Activated CD4-positive, alpha-beta T cell treated with anti-CD3 and anti-CD28 coated beads, Interleukin-2, amount 50 U/mL, for 24 hours (primary cell): ENCODE measurements at regions not wholly inside any gene's neighbourhood (a gene's known extent, or its start where the extent isn't known, plus 50 kb on each side); places are given as distances from the start of the nearest gene placed in this dataset.
"Not testable (repeated sequence)": the region's sequence is repeated elsewhere in the genome, so short reads cannot be mapped to it uniquely, and the experiment has no call there.

ENCODE experiments used
- DNase-seq, 2 donors: peaks; one replicate each; pipeline ENCODE4 v3.0.0-alpha.2; 2020; ENCODE audit warnings: low read depth in 1 of 2, low spot score in 1 of 2

- no peak for DNase-seq
These were observed 91.7 kb upstream of the PELI2 start for GRCh38 chr14:56026506-56026905.

GRCh38 chr14:56027421-56027820 lies 90.8 kb upstream of the PELI2 start:
- no peak for DNase-seq

- no peak for DNase-seq
These were observed 90.1 kb upstream of the PELI2 start for GRCh38 chr14:56027916-56028712.

- no peak for DNase-seq
These were observed 81.9 kb upstream of the PELI2 start for GRCh38 chr14:56036353-56036752.

GRCh38 chr14:56040121-56040520 lies 78.1 kb upstream of the PELI2 start:
- DNase-seq = no peak

- DNase-seq = no peak
These were observed 74.0 kb upstream of the PELI2 start for GRCh38 chr14:56044196-56044595.

- no peak for DNase-seq
These were observed 71.7 kb upstream of the PELI2 start for GRCh38 chr14:56046546-56046945.

GRCh38 chr14:56046996-56047395 lies 71.2 kb upstream of the PELI2 start:
- no peak for DNase-seq

GRCh38 chr14:56049536-56049935 lies 68.7 kb upstream of the PELI2 start:
- no peak for DNase-seq

- no peak for DNase-seq
These were observed 62.7 kb upstream of the PELI2 start for GRCh38 chr14:56055511-56055910.

- DNase-seq = no peak
These were observed 62.2 kb upstream of the PELI2 start for GRCh38 chr14:56056031-56056430.

GRCh38 chr14:56057071-56057741 lies 61.0 kb upstream of the PELI2 start:
- no peak for DNase-seq

GRCh38 chr14:56057767-56058166 lies 60.4 kb upstream of the PELI2 start:
- DNase-seq = no peak

- no peak for DNase-seq
These were observed 59.2 kb upstream of the PELI2 start for GRCh38 chr14:56059054-56059453.

GRCh38 chr14:56061051-56061450 lies 57.2 kb upstream of the PELI2 start:
- DNase-seq = no peak

- no peak for DNase-seq
These were observed 55.1 kb upstream of the PELI2 start for GRCh38 chr14:56063131-56063530.

GRCh38 chr14:56064513-56064912 lies 53.7 kb upstream of the PELI2 start:
- DNase-seq = no peak

GRCh38 chr14:56065199-56065598 lies 53.0 kb upstream of the PELI2 start:
- not testable (repeated sequence) for DNase-seq

- DNase-seq = no peak
These were observed 52.5 kb upstream of the PELI2 start for GRCh38 chr14:56065621-56066290.
